ENCODE measurements at regions not wholly inside any gene's neighbourhood (a gene's known extent, or its start where the extent isn't known, plus 50 kb on each side); places are given as distances from the start of the nearest gene placed in this dataset.
"Not testable (repeated sequence)": the region's sequence is repeated elsewhere in the genome, so short reads cannot be mapped to it uniquely, and the experiment has no call there.

GRCh38 chr20:26120920-26121319 lies 424.3 kb upstream of the ZNF337 start:
- H4K8ac ChIP-seq (ENCODE audit: low read length); H3K4me3 ChIP-seq (ENCODE audit: insufficient read depth in 1 of 2, low read depth in 1 of 2, low read length in 2 of 2); H3K4ac ChIP-seq (ENCODE audit: low read depth in 1 of 2, low read length in 2 of 2); H3K23ac ChIP-seq (ENCODE audit: low read length in 2 of 2); H3K9ac ChIP-seq (ENCODE audit: low read length); H3K4me1 ChIP-seq (ENCODE audit: control insufficient read depth, insufficient read depth, low read depth, low read length); H3K4me2 ChIP-seq (ENCODE audit: low read length, poor library complexity, severe bottlenecking); H3K14ac ChIP-seq (ENCODE audit: low read length in 2 of 2); H4K91ac ChIP-seq (ENCODE audit: low read length); H2BK12ac ChIP-seq (ENCODE audit: low read length in 2 of 2); H2BK5ac ChIP-seq (ENCODE audit: low read depth, low read length, poor library complexity, severe bottlenecking); DNase-seq; H2BK120ac ChIP-seq (ENCODE audit: low read depth, low read length); H3K79me1 ChIP-seq (replicated peaks; ENCODE audit: low read length, poor library complexity, severe bottlenecking); H3K27me3 ChIP-seq (ENCODE audit: control insufficient read depth in 1 of 2, insufficient read depth in 1 of 2, low read length in 2 of 2); H3K36me3 ChIP-seq (ENCODE audit: control insufficient read depth in 1 of 2, insufficient read depth in 2 of 2, low read depth in 1 of 2, low read length in 2 of 2); H3K18ac ChIP-seq (ENCODE audit: low read depth in 1 of 2, low read length in 2 of 2); H2AFZ ChIP-seq (ENCODE audit: low read depth, low read length); H3K9me3 ChIP-seq (ENCODE audit: control insufficient read depth, low read length); H2BK15ac ChIP-seq (ENCODE audit: low read depth, poor library complexity, severe bottlenecking); H2AK5ac ChIP-seq (ENCODE audit: low read length, severe bottlenecking); H3K27ac ChIP-seq (ENCODE audit: low read length, poor library complexity, severe bottlenecking): not testable (repeated sequence)
- 59% methylated on average over 2 of the region's 2 CpGs for WGBS

- H3K36me3 ChIP-seq (ENCODE audit: control insufficient read depth in 1 of 2, insufficient read depth in 2 of 2, low read depth in 1 of 2, low read length in 2 of 2); H3K4ac ChIP-seq (ENCODE audit: low read depth in 1 of 2, low read length in 2 of 2); H2BK15ac ChIP-seq (ENCODE audit: low read depth, poor library complexity, severe bottlenecking); H3K23ac ChIP-seq (ENCODE audit: low read length in 2 of 2); DNase-seq; H2BK12ac ChIP-seq (ENCODE audit: low read length in 2 of 2); H4K8ac ChIP-seq (ENCODE audit: low read length); H3K27me3 ChIP-seq (ENCODE audit: control insufficient read depth in 1 of 2, insufficient read depth in 1 of 2, low read length in 2 of 2); H3K4me2 ChIP-seq (ENCODE audit: low read length, poor library complexity, severe bottlenecking); H2BK5ac ChIP-seq (ENCODE audit: low read depth, low read length, poor library complexity, severe bottlenecking); H3K79me1 ChIP-seq (replicated peaks; ENCODE audit: low read length, poor library complexity, severe bottlenecking); H3K4me1 ChIP-seq (ENCODE audit: control insufficient read depth, insufficient read depth, low read depth, low read length); H3K9me3 ChIP-seq (ENCODE audit: control insufficient read depth, low read length); H3K4me3 ChIP-seq (ENCODE audit: insufficient read depth in 1 of 2, low read depth in 1 of 2, low read length in 2 of 2); H3K27ac ChIP-seq (ENCODE audit: low read length, poor library complexity, severe bottlenecking); H2BK120ac ChIP-seq (ENCODE audit: low read depth, low read length); H3K14ac ChIP-seq (ENCODE audit: low read length in 2 of 2); H2AK5ac ChIP-seq (ENCODE audit: low read length, severe bottlenecking); H4K91ac ChIP-seq (ENCODE audit: low read length); H3K18ac ChIP-seq (ENCODE audit: low read depth in 1 of 2, low read length in 2 of 2); H2AFZ ChIP-seq (ENCODE audit: low read depth, low read length); H3K9ac ChIP-seq (ENCODE audit: low read length): not testable (repeated sequence)
- WGBS: 44% methylated on average over 1 of the region's 1 CpG
Observed at GRCh38 chr20:26094498-26094897, 397.8 kb upstream of the ZNF337 start.

GRCh38 chr20:26091921-26092320 lies 395.3 kb upstream of the ZNF337 start:
- H3K14ac ChIP-seq (ENCODE audit: low read length in 2 of 2); H3K9ac ChIP-seq (ENCODE audit: low read length); H3K18ac ChIP-seq (ENCODE audit: low read depth in 1 of 2, low read length in 2 of 2); H2BK5ac ChIP-seq (ENCODE audit: low read depth, low read length, poor library complexity, severe bottlenecking); H4K8ac ChIP-seq (ENCODE audit: low read length); H4K91ac ChIP-seq (ENCODE audit: low read length); H2BK12ac ChIP-seq (ENCODE audit: low read length in 2 of 2); H3K4ac ChIP-seq (ENCODE audit: low read depth in 1 of 2, low read length in 2 of 2); H3K4me1 ChIP-seq (ENCODE audit: control insufficient read depth, insufficient read depth, low read depth, low read length); H2AFZ ChIP-seq (ENCODE audit: low read depth, low read length); H2AK5ac ChIP-seq (ENCODE audit: low read length, severe bottlenecking); DNase-seq; H2BK120ac ChIP-seq (ENCODE audit: low read depth, low read length); H3K4me2 ChIP-seq (ENCODE audit: low read length, poor library complexity, severe bottlenecking); H3K79me1 ChIP-seq (replicated peaks; ENCODE audit: low read length, poor library complexity, severe bottlenecking); H3K36me3 ChIP-seq (ENCODE audit: control insufficient read depth in 1 of 2, insufficient read depth in 2 of 2, low read depth in 1 of 2, low read length in 2 of 2); H3K23ac ChIP-seq (ENCODE audit: low read length in 2 of 2); H3K27ac ChIP-seq (ENCODE audit: low read length, poor library complexity, severe bottlenecking); H3K27me3 ChIP-seq (ENCODE audit: control insufficient read depth in 1 of 2, insufficient read depth in 1 of 2, low read length in 2 of 2); H2BK15ac ChIP-seq (ENCODE audit: low read depth, poor library complexity, severe bottlenecking); H3K4me3 ChIP-seq (ENCODE audit: insufficient read depth in 1 of 2, low read depth in 1 of 2, low read length in 2 of 2); H3K9me3 ChIP-seq (ENCODE audit: control insufficient read depth, low read length): not testable (repeated sequence)
- 67% methylated on average over 5 of the region's 7 CpGs for WGBS

GRCh38 chr20:26086195-26086594 lies 389.5 kb upstream of the ZNF337 start:
- not testable (repeated sequence) for H3K4ac ChIP-seq (ENCODE audit: low read depth in 1 of 2, low read length in 2 of 2); H2BK120ac ChIP-seq (ENCODE audit: low read depth, low read length); H4K91ac ChIP-seq (ENCODE audit: low read length); H2AK5ac ChIP-seq (ENCODE audit: low read length, severe bottlenecking); H2BK12ac ChIP-seq (ENCODE audit: low read length in 2 of 2); H3K4me3 ChIP-seq (ENCODE audit: insufficient read depth in 1 of 2, low read depth in 1 of 2, low read length in 2 of 2); H2BK15ac ChIP-seq (ENCODE audit: low read depth, poor library complexity, severe bottlenecking); H3K4me2 ChIP-seq (ENCODE audit: low read length, poor library complexity, severe bottlenecking); H2AFZ ChIP-seq (ENCODE audit: low read depth, low read length); H2BK5ac ChIP-seq (ENCODE audit: low read depth, low read length, poor library complexity, severe bottlenecking); DNase-seq; H3K18ac ChIP-seq (ENCODE audit: low read depth in 1 of 2, low read length in 2 of 2); H3K79me1 ChIP-seq (replicated peaks; ENCODE audit: low read length, poor library complexity, severe bottlenecking); H4K8ac ChIP-seq (ENCODE audit: low read length); H3K9me3 ChIP-seq (ENCODE audit: control insufficient read depth, low read length); H3K14ac ChIP-seq (ENCODE audit: low read length in 2 of 2); H3K23ac ChIP-seq (ENCODE audit: low read length in 2 of 2); H3K27ac ChIP-seq (ENCODE audit: low read length, poor library complexity, severe bottlenecking); H3K36me3 ChIP-seq (ENCODE audit: control insufficient read depth in 1 of 2, insufficient read depth in 2 of 2, low read depth in 1 of 2, low read length in 2 of 2); H3K9ac ChIP-seq (ENCODE audit: low read length); H3K27me3 ChIP-seq (ENCODE audit: control insufficient read depth in 1 of 2, insufficient read depth in 1 of 2, low read length in 2 of 2); H3K4me1 ChIP-seq (ENCODE audit: control insufficient read depth, insufficient read depth, low read depth, low read length)
- no CpG with 5 or more reads among the region's 5 CpGs for WGBS
